Astrocyte (in vitro differentiated cells and primary cell): ENCODE measurements at regions not wholly inside any gene's neighbourhood (a gene's known extent, or its start where the extent isn't known, plus 50 kb on each side); places are given as distances from the start of the nearest gene placed in this dataset.

ENCODE experiments used
- DNase-seq: peaks from one replicate; pipeline ENCODE4 v3.0.0-alpha.2; 2010; ENCODE audit warnings: low read depth
- FAIRE-seq: peaks from 2 replicates; lab custom pipeline; 2011; peaks lifted over from hg19 to GRCh38; lab: Jason Lieb, UNC
- H2AFZ ChIP-seq: 2 replicates; pipeline ENCODE4 v1.6.0; 2012; ENCODE audit warnings: low read depth, low read length, inconsistent platforms
- H3K27ac ChIP-seq: 2 replicates; pipeline ENCODE4 v1.5.1; 2011; ENCODE audit warnings: low read depth, low read length, inconsistent platforms
- H3K27me3 ChIP-seq: 2 replicates; pipeline ENCODE4 v1.6.0; 2011; ENCODE audit warnings: low read length, inconsistent platforms; ENCODE audit not compliant: insufficient read depth
- H3K36me3 ChIP-seq: 2 replicates; pipeline ENCODE4 v1.5.1; 2011; ENCODE audit warnings: low read length, inconsistent platforms; ENCODE audit not compliant: insufficient read depth
- H3K4me1 ChIP-seq: 2 replicates; pipeline ENCODE4 v1.5.1; 2011; ENCODE audit warnings: low read length, inconsistent platforms; ENCODE audit not compliant: insufficient read depth
- H3K4me2 ChIP-seq: 2 replicates; pipeline ENCODE4 v1.6.0; 2012; ENCODE audit warnings: low read length, inconsistent platforms
- H3K4me3 ChIP-seq: 2 replicates; pipeline ENCODE4 v1.5.1; 2011; ENCODE audit warnings: low read depth, mild to moderate bottlenecking, low read length, inconsistent platforms; ENCODE audit not compliant: insufficient read depth
- H3K79me2 ChIP-seq: 2 replicates; pipeline ENCODE4 v1.6.0; 2012; ENCODE audit warnings: mild to moderate bottlenecking, low read length, inconsistent platforms; ENCODE audit not compliant: insufficient read depth
- H3K9ac ChIP-seq: 2 replicates; pipeline ENCODE4 v1.6.0; 2012; ENCODE audit warnings: mild to moderate bottlenecking, low read length, inconsistent platforms
- H3K9me3 ChIP-seq: 2 replicates; pipeline ENCODE4 v1.5.1; 2012; ENCODE audit warnings: low read depth, mild to moderate bottlenecking, low read length, inconsistent platforms; ENCODE audit not compliant: insufficient read depth
- H4K20me1 ChIP-seq: 2 replicates; pipeline ENCODE4 v1.6.0; 2012; ENCODE audit warnings: low read length, inconsistent platforms; ENCODE audit not compliant: insufficient read depth
- H3K27ac Mint-ChIP-seq: one replicate; pipeline ENCODE4 v1.8.0; 2021; ENCODE audit warnings: mild to moderate bottlenecking, mixed read lengths; ENCODE audit not compliant: unreplicated experiment
- H3K27me3 Mint-ChIP-seq: one replicate; pipeline ENCODE4 v1.8.0; 2021; ENCODE audit warnings: low read depth, mixed read lengths; ENCODE audit not compliant: unreplicated experiment
- H3K36me3 Mint-ChIP-seq: one replicate; pipeline ENCODE4 v1.8.0; 2021; ENCODE audit warnings: low read depth, mixed read lengths; ENCODE audit not compliant: unreplicated experiment
- H3K4me1 Mint-ChIP-seq: one replicate; pipeline ENCODE4 v1.8.0; 2021; ENCODE audit warnings: low read depth, mixed read lengths; ENCODE audit not compliant: unreplicated experiment
- H3K4me3 Mint-ChIP-seq: one replicate; pipeline ENCODE4 v1.8.0; 2021; ENCODE audit warnings: mild to moderate bottlenecking, moderate library complexity, mixed read lengths; ENCODE audit not compliant: unreplicated experiment
- H3K9me3 Mint-ChIP-seq: one replicate; pipeline ENCODE4 v1.8.0; 2021; ENCODE audit warnings: mild to moderate bottlenecking, mixed read lengths; ENCODE audit not compliant: unreplicated experiment
- EZH2 ChIP-seq: IDR thresholded peaks from 2 replicates; pipeline ENCODE4 v1.6.1; 2012; ENCODE audit warnings: mild to moderate bottlenecking, low read length, inconsistent platforms; ENCODE audit not compliant: insufficient read depth
- TF ChIP-seq, protein P1 (sequence below): IDR thresholded peaks from 2 replicates; pipeline ENCODE4 v1.5.1; 2011; ENCODE audit warnings: low read depth, mild to moderate bottlenecking, inconsistent platforms, low read length, moderate library complexity; ENCODE audit not compliant: insufficient read depth

GRCh38 chr9:82475584-82476301 lies 487.2 kb downstream of the SPATA31D1 start:
- Mint-ChIP-seq H3K27ac (no peak overlapping the region), H3K36me3 (no peaks in the 10 kb centered on the region), H3K4me3 (no peak overlapping the region), H3K9me3 (no peaks in the 10 kb centered on the region), H3K27me3 (peaks cover 2% of the 10 kb centered on the region), H3K4me1 (no peaks in the 10 kb centered on the region)
- Histone ChIP-seq H3K36me3 (no peaks in the 10 kb centered on the region), H3K27me3 (no peaks in the 10 kb centered on the region), H3K27ac (no peak overlapping the region), H3K4me3 (no peak overlapping the region), H3K9ac (no peak overlapping the region), H3K79me2 (no peaks in the 10 kb centered on the region), H3K4me2 (no peak overlapping the region), H4K20me1 (no peaks in the 10 kb centered on the region), H2AFZ (no peak overlapping the region), H3K4me1 (no peaks in the 10 kb centered on the region), H3K9me3 (no peaks in the 10 kb centered on the region)
- FAIRE-seq: no peak
- TF ChIP-seq, protein P1, sequence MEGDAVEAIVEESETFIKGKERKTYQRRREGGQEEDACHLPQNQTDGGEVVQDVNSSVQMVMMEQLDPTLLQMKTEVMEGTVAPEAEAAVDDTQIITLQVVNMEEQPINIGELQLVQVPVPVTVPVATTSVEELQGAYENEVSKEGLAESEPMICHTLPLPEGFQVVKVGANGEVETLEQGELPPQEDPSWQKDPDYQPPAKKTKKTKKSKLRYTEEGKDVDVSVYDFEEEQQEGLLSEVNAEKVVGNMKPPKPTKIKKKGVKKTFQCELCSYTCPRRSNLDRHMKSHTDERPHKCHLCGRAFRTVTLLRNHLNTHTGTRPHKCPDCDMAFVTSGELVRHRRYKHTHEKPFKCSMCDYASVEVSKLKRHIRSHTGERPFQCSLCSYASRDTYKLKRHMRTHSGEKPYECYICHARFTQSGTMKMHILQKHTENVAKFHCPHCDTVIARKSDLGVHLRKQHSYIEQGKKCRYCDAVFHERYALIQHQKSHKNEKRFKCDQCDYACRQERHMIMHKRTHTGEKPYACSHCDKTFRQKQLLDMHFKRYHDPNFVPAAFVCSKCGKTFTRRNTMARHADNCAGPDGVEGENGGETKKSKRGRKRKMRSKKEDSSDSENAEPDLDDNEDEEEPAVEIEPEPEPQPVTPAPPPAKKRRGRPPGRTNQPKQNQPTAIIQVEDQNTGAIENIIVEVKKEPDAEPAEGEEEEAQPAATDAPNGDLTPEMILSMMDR: no peak
- TF ChIP-seq EZH2: no peak
- DNase-seq: no peak

GRCh38 chr9:82480921-82481320 lies 492.3 kb downstream of the SPATA31D1 start:
- no peaks in the 10 kb centered on the region for H4K20me1 ChIP-seq
- DNase-seq (no peak), FAIRE-seq (no peak)
- no peaks in the 10 kb centered on the region for H3K36me3 Mint-ChIP-seq
- no peaks in the 10 kb centered on the region for H3K9me3 ChIP-seq
- H3K27me3 Mint-ChIP-seq: peaks cover 2% of the 10 kb centered on the region
- no peak for TF ChIP-seq EZH2
- TF ChIP-seq, protein P1: no peak
- H3K27ac ChIP-seq: no peak overlapping the region
- no peak overlapping the region for H3K9ac ChIP-seq
- H3K27ac Mint-ChIP-seq: no peak overlapping the region
- H3K36me3 ChIP-seq: no peaks in the 10 kb centered on the region
- peaks cover 8% of the 10 kb centered on the region for H3K27me3 ChIP-seq
- no peak overlapping the region for H2AFZ ChIP-seq
- H3K79me2 ChIP-seq: no peaks in the 10 kb centered on the region
- no peaks in the 10 kb centered on the region for H3K9me3 Mint-ChIP-seq
- no peaks in the 10 kb centered on the region for H3K4me1 ChIP-seq
- H3K4me3 Mint-ChIP-seq: no peak overlapping the region
- H3K4me2 ChIP-seq: no peak overlapping the region
- no peaks in the 10 kb centered on the region for H3K4me1 Mint-ChIP-seq
- H3K4me3 ChIP-seq: no peak overlapping the region

DNA sequence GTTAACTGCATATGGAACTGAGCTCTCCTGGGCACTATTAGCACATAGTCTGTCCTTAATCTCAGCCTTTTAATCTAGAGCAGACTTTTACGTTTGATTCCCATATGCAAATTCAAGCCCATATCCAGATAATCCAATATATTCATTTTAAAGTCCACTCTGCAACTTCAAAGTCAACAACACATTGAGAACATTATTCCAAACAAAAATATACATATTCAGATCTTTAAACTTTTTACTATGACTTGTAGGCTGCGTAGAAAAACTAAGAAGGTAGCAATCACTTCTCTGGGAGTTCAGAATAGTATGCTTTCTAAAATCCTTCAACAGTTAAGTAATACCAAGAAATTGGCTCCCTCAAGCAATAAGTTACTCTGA lies 499.4 kb downstream of the SPATA31D1 start:
- no peaks in the 10 kb centered on the region for H4K20me1 ChIP-seq
- DNase-seq (no peak), FAIRE-seq (no peak)
- no peak overlapping the region for H3K4me2 ChIP-seq
- H3K36me3 ChIP-seq: no peaks in the 10 kb centered on the region
- H3K9me3 ChIP-seq: no peaks in the 10 kb centered on the region
- H3K79me2 ChIP-seq: no peaks in the 10 kb centered on the region
- no peak overlapping the region for H3K27ac ChIP-seq
- no peak overlapping the region for H3K4me3 ChIP-seq
- TF ChIP-seq, protein P1: no peak
- no peak for TF ChIP-seq EZH2
- H3K4me1 ChIP-seq: peaks cover 25% of the 10 kb centered on the region
- Mint-ChIP-seq H3K4me3 (no peak overlapping the region), H3K36me3 (no peaks in the 10 kb centered on the region), H3K9me3 (no peaks in the 10 kb centered on the region), H3K27ac (no peak overlapping the region), H3K27me3 (no peaks in the 10 kb centered on the region), H3K4me1 (peaks cover 13% of the 10 kb centered on the region)
- H3K27me3 ChIP-seq: peaks cover 8% of the 10 kb centered on the region
- H2AFZ ChIP-seq: no peak overlapping the region
- no peak overlapping the region for H3K9ac ChIP-seq
